Thyroid gland (tissue), 4 donors: ENCODE measurements at regions not wholly inside any gene's neighbourhood (a gene's known extent, or its start where the extent isn't known, plus 50 kb on each side); places are given as distances from the start of the nearest gene placed in this dataset.

Source experiments
- DNase-seq, 2 donors: peaks; one replicate each; pipeline ENCODE4 v3.0.0-alpha.2; 2019
- H3K27ac ChIP-seq, 3 donors: fragments of 200-600 bp; sonication (generic); 1 replicate in 2 of 3; 2 replicates in 1 of 3; pipeline ENCODE4 v1.5.1; 2016 to 2019; ENCODE audit warnings: mild to moderate bottlenecking in 1 of 3, moderate library complexity in 1 of 3
- H3K27me3 ChIP-seq: fragments of 200-600 bp; sonication (generic); one replicate; pipeline ENCODE4 v1.5.1; 2019
- H3K36me3 ChIP-seq, 2 donors: fragments of 200-600 bp; sonication (generic); one replicate each; pipeline ENCODE4 v1.5.1; 2016 to 2019
- H3K4me1 ChIP-seq, 2 donors: fragments of 200-600 bp; sonication (generic); one replicate each; pipeline ENCODE4 v1.5.1; 2017 to 2019
- H3K4me3 ChIP-seq, 3 donors: fragments of 200-600 bp; sonication (generic); replicated peaks in 1 of 3; 1 replicate in 2 of 3; 2 replicates in 1 of 3; pipeline ENCODE4 v1.5.1; 2016; ENCODE audit warnings: mild to moderate bottlenecking in 1 of 3
- H3K9me3 ChIP-seq: fragments of 200-600 bp; sonication (generic); one replicate; pipeline ENCODE4 v1.5.1; 2017
- CTCF ChIP-seq, 6 experiments: fragments of 200-600 bp in 3 of 6; fragments of 450-650 bp in 3 of 6; sonication (generic) in 3 of 6; IDR thresholded peaks; one replicate each; pipeline ENCODE4 v1.5.1; 2016 to 2019; ENCODE audit warnings: antibody characterized with exemption in 6 of 6, mild to moderate bottlenecking in 2 of 6, inconsistent platforms in 1 of 6, moderate library complexity in 1 of 6
- POLR2A ChIP-seq, 2 donors: fragments of 450-650 bp; IDR thresholded peaks; one replicate each; pipeline ENCODE4 v1.6.1; 2017; ENCODE audit warnings: antibody characterized with exemption in 2 of 2, mild to moderate bottlenecking in 2 of 2, moderate library complexity in 1 of 2
- WGBS, 2 donors: methylation state at CpG; one replicate each; pipeline ENCODE4 v1.1.5; 2017; 5-methylcytosine and 5-hydroxymethylcytosine counted together
- intact Hi-C: fragments of 100-400 bp; cut with DNase I; formaldehyde crosslinking; loops from one replicate; pipeline ENCODE4 v1.15.1; 2023

GRCh38 chr2:236977063-236977851, 108.4 kb upstream of the COPS8 start:
- H3K4me3 ChIP-seq: no peak overlapping the region
- DNase-seq: no peak
- no peaks in the 10 kb centered on the region for H3K36me3 ChIP-seq
- 79 to 85% methylated on average over 11 of the region's 11 CpGs for WGBS, 2 donors
- H3K27ac ChIP-seq: peak overlapping the region; percentile 40 to 86 (median 74)
- H3K27me3 ChIP-seq: no peaks in the 10 kb centered on the region
- peaks cover 46 to 82% of the 10 kb centered on the region in 2 donors for H3K4me1 ChIP-seq
- TF ChIP-seq CTCF (IDR thresholded peaks at IDR 0.05): no peak
- no peak for TF ChIP-seq POLR2A (IDR thresholded peaks at IDR 0.05)
- intact Hi-C loops: no loop called here
- no peaks in the 10 kb centered on the region for H3K9me3 ChIP-seq

- intact Hi-C loops: no loop called here
- 60 to 78% methylated on average over 7 of the region's 7 CpGs for WGBS, 2 donors
- Histone ChIP-seq H3K9me3 (no peaks in the 10 kb centered on the region), H3K27ac (peak overlapping the region in 2 of 3 donors; percentile 74 to 86), H3K36me3 (no peaks in the 10 kb centered on the region), H3K4me1 (peaks cover 39 to 75% of the 10 kb centered on the region in 2 donors), H3K4me3 (no peak overlapping the region), H3K27me3 (no peaks in the 10 kb centered on the region)
- DNase-seq: peak; percentile 56 to 70
- no peak for TF ChIP-seq CTCF (IDR thresholded peaks at IDR 0.05)
- TF ChIP-seq POLR2A (IDR thresholded peaks at IDR 0.05): no peak
Measured at GRCh38 chr2:236977852-236978398, 107.8 kb upstream of the COPS8 start.

GRCh38 chr2:236979664-236980063, 106.0 kb upstream of the COPS8 start:
- TF ChIP-seq CTCF (IDR thresholded peaks at IDR 0.05) (no peak), POLR2A (IDR thresholded peaks at IDR 0.05) (peak in 1 of 2 donors; percentile 11)
- Histone ChIP-seq H3K36me3 (no peaks in the 10 kb centered on the region), H3K27me3 (no peaks in the 10 kb centered on the region), H3K4me1 (peaks cover 30 to 60% of the 10 kb centered on the region in 2 donors), H3K4me3 (no peak overlapping the region), H3K9me3 (no peaks in the 10 kb centered on the region), H3K27ac (peak overlapping the region in 2 of 3 donors; percentile 47 to 74)
- DNase-seq: peak in 1 of 2 donors; percentile 21
- 53 to 54% methylated on average over 3 of the region's 3 CpGs for WGBS, 2 donors
- intact Hi-C loops: no loop called here

- H3K4me1 ChIP-seq: peaks cover 31 to 56% of the 10 kb centered on the region in 2 donors
- no peak overlapping the region for H3K27ac ChIP-seq
- no peaks in the 10 kb centered on the region for H3K9me3 ChIP-seq
- intact Hi-C loops: no loop called here
- no peak for DNase-seq
- WGBS, 2 donors: 88 to 98% methylated on average over 3 of the region's 3 CpGs
- no peak for TF ChIP-seq POLR2A (IDR thresholded peaks at IDR 0.05)
- TF ChIP-seq CTCF (IDR thresholded peaks at IDR 0.05): no peak
- H3K4me3 ChIP-seq: no peak overlapping the region
- no peaks in the 10 kb centered on the region for H3K36me3 ChIP-seq
- no peaks in the 10 kb centered on the region for H3K27me3 ChIP-seq
Measured at GRCh38 chr2:236980961-236981360, 104.7 kb upstream of the COPS8 start.
